ENCODE measurements at regions not wholly inside any gene's neighbourhood (a gene's known extent, or its start where the extent isn't known, plus 50 kb on each side); places are given as distances from the start of the nearest gene placed in this dataset.

- DNase-seq (ENCODE audit: low read depth): no peak
- no peak overlapping the region for H3K4me3 ChIP-seq (replicated peaks; ENCODE audit: low read depth, low read length)
- TF ChIP-seq CTCF (IDR thresholded peaks at IDR 0.05; ENCODE audit: low read length, missing control alignments): no peak
These were observed 501.0 kb upstream of the SORCS1 start for GRCh38 chr10:107665459-107665858.

- H3K4me3 ChIP-seq (replicated peaks; ENCODE audit: low read depth, low read length): no peak overlapping the region
- no peak for TF ChIP-seq CTCF (IDR thresholded peaks at IDR 0.05; ENCODE audit: low read length, missing control alignments)
- no peak for DNase-seq (ENCODE audit: low read depth)
These were observed 493.3 kb upstream of the SORCS1 start for GRCh38 chr10:107657851-107658250.

GRCh38 chr10:107656932-107657331 lies 492.4 kb upstream of the SORCS1 start:
- no peak overlapping the region for H3K4me3 ChIP-seq (replicated peaks; ENCODE audit: low read depth, low read length)
- DNase-seq (ENCODE audit: low read depth): no peak
- no peak for TF ChIP-seq CTCF (IDR thresholded peaks at IDR 0.05; ENCODE audit: low read length, missing control alignments)

GRCh38 chr10:107653832-107654287 lies 489.4 kb upstream of the SORCS1 start:
- peak; percentile 71 for DNase-seq (ENCODE audit: low read depth)
- no peak for TF ChIP-seq CTCF (IDR thresholded peaks at IDR 0.05; ENCODE audit: low read length, missing control alignments)
- H3K4me3 ChIP-seq (replicated peaks; ENCODE audit: low read depth, low read length): peak overlapping the region; percentile 42

GRCh38 chr10:107650939-107651338 lies 486.4 kb upstream of the SORCS1 start:
- TF ChIP-seq CTCF (IDR thresholded peaks at IDR 0.05; ENCODE audit: low read length, missing control alignments): no peak
- no peak overlapping the region for H3K4me3 ChIP-seq (replicated peaks; ENCODE audit: low read depth, low read length)
- DNase-seq (ENCODE audit: low read depth): no peak

GRCh38 chr10:107649249-107649648 lies 484.7 kb upstream of the SORCS1 start:
- no peak for TF ChIP-seq CTCF (IDR thresholded peaks at IDR 0.05; ENCODE audit: low read length, missing control alignments)
- DNase-seq (ENCODE audit: low read depth): no peak
- no peak overlapping the region for H3K4me3 ChIP-seq (replicated peaks; ENCODE audit: low read depth, low read length)

GRCh38 chr10:107647462-107647861 lies 483.0 kb upstream of the SORCS1 start:
- DNase-seq (ENCODE audit: low read depth): no peak
- no peak overlapping the region for H3K4me3 ChIP-seq (replicated peaks; ENCODE audit: low read depth, low read length)
- no peak for TF ChIP-seq CTCF (IDR thresholded peaks at IDR 0.05; ENCODE audit: low read length, missing control alignments)

All from fibroblast of pulmonary artery (primary cell).